Parathyroid adenoma (tissue), 2 donors: ENCODE measurements at regions not wholly inside any gene's neighbourhood (a gene's known extent, or its start where the extent isn't known, plus 50 kb on each side); places are given as distances from the start of the nearest gene placed in this dataset.
A peak's percentile ranks its signal among the peaks of the same experiment; 100 is the strongest.

Source experiments
- H2AFZ ChIP-seq: fragments of 300-600 bp; sonication (generic); one replicate; pipeline ENCODE4 v1.7.0; 2017; ENCODE audit warnings: antibody characterized with exemption, mild to moderate bottlenecking
- H3K27ac ChIP-seq: fragments of 300-600 bp; sonication (generic); one replicate; pipeline ENCODE4 v1.7.0; 2017
- H3K27me3 ChIP-seq: fragments of 300-600 bp; sonication (generic); one replicate; pipeline ENCODE4 v1.7.0; 2017; ENCODE audit warnings: low read length; ENCODE audit not compliant: control insufficient read depth, insufficient read depth
- H3K36me3 ChIP-seq: fragments of 300-600 bp; sonication (generic); one replicate; pipeline ENCODE4 v1.7.0; 2017; ENCODE audit warnings: low read length; ENCODE audit not compliant: control insufficient read depth, insufficient read depth
- H3K4me1 ChIP-seq: fragments of 300-600 bp; sonication (generic); one replicate; pipeline ENCODE4 v1.7.0; 2017; ENCODE audit warnings: control low read depth
- H3K4me2 ChIP-seq: fragments of 300-600 bp; sonication (generic); one replicate; pipeline ENCODE4 v1.7.0; 2017; ENCODE audit warnings: low read length
- H3K4me3 ChIP-seq: fragments of 300-600 bp; sonication (generic); one replicate; pipeline ENCODE4 v1.7.0; 2017; ENCODE audit warnings: low read depth, low read length
- H3K79me2 ChIP-seq: fragments of 300-600 bp; sonication (generic); one replicate; pipeline ENCODE4 v1.7.0; 2017; ENCODE audit warnings: control low read depth
- H3K9ac ChIP-seq: fragments of 300-600 bp; sonication (generic); one replicate; pipeline ENCODE4 v1.7.0; 2017; ENCODE audit warnings: mild to moderate bottlenecking
- H3K9me3 ChIP-seq: fragments of 300-600 bp; sonication (generic); one replicate; pipeline ENCODE4 v1.7.0; 2017; ENCODE audit warnings: low read length; ENCODE audit not compliant: control insufficient read depth
- CTCF ChIP-seq: fragments of 300-600 bp; sonication (generic); IDR thresholded peaks from one replicate; pipeline ENCODE4 v1.7.0; 2017; ENCODE audit warnings: antibody characterized with exemption, mild to moderate bottlenecking
- donor health status: primary hyperparathyroidism.

- H2AFZ ChIP-seq, result peak overlapping the region; percentile 54
- no peaks in the 10 kb centered on the region for H3K36me3 ChIP-seq
- H3K9me3 ChIP-seq, result no peaks in the 10 kb centered on the region
- H3K4me2 ChIP-seq, result no peak overlapping the region
- TF ChIP-seq CTCF, result no peak
- no peak overlapping the region for H3K9ac ChIP-seq
- H3K27ac ChIP-seq, result no peak overlapping the region
- no peaks in the 10 kb centered on the region for H3K79me2 ChIP-seq
- no peaks in the 10 kb centered on the region for H3K27me3 ChIP-seq
- peaks cover 3% of the 10 kb centered on the region for H3K4me1 ChIP-seq
- H3K4me3 ChIP-seq, result no peak overlapping the region
These were observed 550.7 kb upstream of the ALCAM start for GRCh38 chr3:104816008-104816407.

- H3K27me3 ChIP-seq, result no peaks in the 10 kb centered on the region
- H3K36me3 ChIP-seq, result no peaks in the 10 kb centered on the region
- no peak for TF ChIP-seq CTCF
- H3K4me1 ChIP-seq, result peaks cover 3% of the 10 kb centered on the region
- no peaks in the 10 kb centered on the region for H3K79me2 ChIP-seq
- H3K27ac ChIP-seq, result no peak overlapping the region
- no peak overlapping the region for H3K4me3 ChIP-seq
- no peaks in the 10 kb centered on the region for H3K9me3 ChIP-seq
- H2AFZ ChIP-seq, result peak overlapping the region; percentile 4
- no peak overlapping the region for H3K4me2 ChIP-seq
- no peak overlapping the region for H3K9ac ChIP-seq
These were observed 550.0 kb upstream of the ALCAM start for GRCh38 chr3:104816716-104817115.

- no peak overlapping the region for H3K27ac ChIP-seq
- H3K27me3 ChIP-seq, result no peaks in the 10 kb centered on the region
- H3K4me1 ChIP-seq, result peaks cover 3% of the 10 kb centered on the region
- no peaks in the 10 kb centered on the region for H3K36me3 ChIP-seq
- no peak for TF ChIP-seq CTCF
- no peaks in the 10 kb centered on the region for H3K79me2 ChIP-seq
- no peaks in the 10 kb centered on the region for H3K9me3 ChIP-seq
- H3K9ac ChIP-seq, result no peak overlapping the region
- no peak overlapping the region for H3K4me2 ChIP-seq
- H2AFZ ChIP-seq, result no peak overlapping the region
- no peak overlapping the region for H3K4me3 ChIP-seq
These were observed 547.4 kb upstream of the ALCAM start for GRCh38 chr3:104819333-104819732.

- H3K27ac ChIP-seq, result no peak overlapping the region
- TF ChIP-seq CTCF, result no peak
These were observed 545.8 kb upstream of the ALCAM start for GRCh38 chr3:104820959-104821358.

GRCh38 chr3:104825116-104825515 lies 541.6 kb upstream of the ALCAM start:
- no peak for TF ChIP-seq CTCF
- Histone ChIP-seq H3K27ac (peak overlapping the region; percentile 5), H3K4me2 (no peak overlapping the region), H3K4me1 (peaks cover 5% of the 10 kb centered on the region), H3K4me3 (no peak overlapping the region), H2AFZ (peak overlapping the region; percentile 56), H3K9ac (no peak overlapping the region), H3K36me3 (no peaks in the 10 kb centered on the region), H3K27me3 (no peaks in the 10 kb centered on the region), H3K79me2 (no peaks in the 10 kb centered on the region), H3K9me3 (no peaks in the 10 kb centered on the region)

More at GRCh38 chr3:104820959-104821358, 545.8 kb upstream of the ALCAM start:
- Histone ChIP-seq H3K4me3 (no peak overlapping the region), H3K27me3 (no peaks in the 10 kb centered on the region), H3K4me1 (peaks cover 6% of the 10 kb centered on the region), H3K36me3 (no peaks in the 10 kb centered on the region), H3K9me3 (no peaks in the 10 kb centered on the region), H3K9ac (no peak overlapping the region), H3K4me2 (no peak overlapping the region), H2AFZ (no peak overlapping the region), H3K79me2 (no peaks in the 10 kb centered on the region)
